ENCODE measurements at regions not wholly inside any gene's neighbourhood (a gene's known extent, or its start where the extent isn't known, plus 50 kb on each side); places are given as distances from the start of the nearest gene placed in this dataset.

- TF ChIP-seq, protein P1, sequence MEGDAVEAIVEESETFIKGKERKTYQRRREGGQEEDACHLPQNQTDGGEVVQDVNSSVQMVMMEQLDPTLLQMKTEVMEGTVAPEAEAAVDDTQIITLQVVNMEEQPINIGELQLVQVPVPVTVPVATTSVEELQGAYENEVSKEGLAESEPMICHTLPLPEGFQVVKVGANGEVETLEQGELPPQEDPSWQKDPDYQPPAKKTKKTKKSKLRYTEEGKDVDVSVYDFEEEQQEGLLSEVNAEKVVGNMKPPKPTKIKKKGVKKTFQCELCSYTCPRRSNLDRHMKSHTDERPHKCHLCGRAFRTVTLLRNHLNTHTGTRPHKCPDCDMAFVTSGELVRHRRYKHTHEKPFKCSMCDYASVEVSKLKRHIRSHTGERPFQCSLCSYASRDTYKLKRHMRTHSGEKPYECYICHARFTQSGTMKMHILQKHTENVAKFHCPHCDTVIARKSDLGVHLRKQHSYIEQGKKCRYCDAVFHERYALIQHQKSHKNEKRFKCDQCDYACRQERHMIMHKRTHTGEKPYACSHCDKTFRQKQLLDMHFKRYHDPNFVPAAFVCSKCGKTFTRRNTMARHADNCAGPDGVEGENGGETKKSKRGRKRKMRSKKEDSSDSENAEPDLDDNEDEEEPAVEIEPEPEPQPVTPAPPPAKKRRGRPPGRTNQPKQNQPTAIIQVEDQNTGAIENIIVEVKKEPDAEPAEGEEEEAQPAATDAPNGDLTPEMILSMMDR (IDR thresholded peaks at IDR 0.05; ENCODE audit: insufficient read depth, low read depth, low read length, missing control alignments): no peak
- DNase-seq (ENCODE audit: low read depth): no peak
- H3K4me3 ChIP-seq (ENCODE audit: low read depth, low read length): no peak overlapping the region
Measured at GRCh38 chr2:134163336-134163735, 90.5 kb upstream of the MGAT5 start.

- TF ChIP-seq, protein P1 (IDR thresholded peaks at IDR 0.05; ENCODE audit: insufficient read depth, low read depth, low read length, missing control alignments): no peak
- DNase-seq (ENCODE audit: low read depth): no peak
- no peak overlapping the region for H3K4me3 ChIP-seq (ENCODE audit: low read depth, low read length)
Measured at GRCh38 chr2:134164306-134164705, 89.6 kb upstream of the MGAT5 start.

GRCh38 chr2:134167015-134167414, 86.9 kb upstream of the MGAT5 start:
- no peak overlapping the region for H3K4me3 ChIP-seq (ENCODE audit: low read depth, low read length)
- no peak for DNase-seq (ENCODE audit: low read depth)
- TF ChIP-seq, protein P1 (IDR thresholded peaks at IDR 0.05; ENCODE audit: insufficient read depth, low read depth, low read length, missing control alignments): no peak

DNA sequence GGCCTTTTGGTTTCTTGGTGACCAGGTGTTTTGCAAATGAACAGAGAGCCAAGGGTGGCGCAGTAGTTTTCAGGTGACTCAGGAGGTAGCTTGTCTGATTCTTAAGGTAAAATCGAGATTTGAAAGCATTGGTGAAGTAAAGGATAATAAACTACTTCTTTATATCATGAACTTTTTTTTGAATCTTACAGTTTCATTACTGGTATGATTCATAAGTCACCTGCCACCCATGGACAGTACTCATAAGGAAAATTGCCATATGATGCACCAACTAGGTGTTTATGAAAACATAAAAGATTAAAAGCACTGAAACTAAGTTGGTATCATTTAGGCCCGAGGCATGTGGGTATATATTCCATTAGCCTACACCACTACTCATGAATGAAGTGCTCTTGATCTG, 84.1 kb upstream of the MGAT5 start:
- TF ChIP-seq, protein P1 (IDR thresholded peaks at IDR 0.05; ENCODE audit: insufficient read depth, low read depth, low read length, missing control alignments): no peak
- H3K4me3 ChIP-seq (ENCODE audit: low read depth, low read length): no peak overlapping the region
- DNase-seq (ENCODE audit: low read depth): peak; percentile 65

DNA sequence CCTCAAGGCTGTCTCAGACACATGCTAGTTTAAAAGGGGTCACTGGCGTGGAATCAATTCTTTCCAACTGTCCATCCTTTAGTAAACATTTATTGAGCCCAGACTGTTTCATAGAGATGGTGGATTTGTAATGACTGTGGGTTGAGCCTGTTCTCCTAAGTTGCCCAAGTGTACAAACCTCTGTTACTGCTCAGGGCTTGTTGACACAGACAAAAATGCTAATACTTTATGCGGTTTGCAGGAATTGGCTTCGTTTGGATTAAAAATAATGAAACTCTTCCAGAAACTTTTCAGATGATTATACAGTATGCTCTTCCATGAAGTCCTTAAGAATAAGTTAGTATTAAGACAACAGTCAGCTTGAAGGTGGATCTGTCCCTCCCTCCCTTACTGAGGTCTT, 83.6 kb upstream of the MGAT5 start:
- TF ChIP-seq, protein P1 (IDR thresholded peaks at IDR 0.05; ENCODE audit: insufficient read depth, low read depth, low read length, missing control alignments): no peak
- H3K4me3 ChIP-seq (ENCODE audit: low read depth, low read length): no peak overlapping the region
- DNase-seq (ENCODE audit: low read depth): no peak

DNA sequence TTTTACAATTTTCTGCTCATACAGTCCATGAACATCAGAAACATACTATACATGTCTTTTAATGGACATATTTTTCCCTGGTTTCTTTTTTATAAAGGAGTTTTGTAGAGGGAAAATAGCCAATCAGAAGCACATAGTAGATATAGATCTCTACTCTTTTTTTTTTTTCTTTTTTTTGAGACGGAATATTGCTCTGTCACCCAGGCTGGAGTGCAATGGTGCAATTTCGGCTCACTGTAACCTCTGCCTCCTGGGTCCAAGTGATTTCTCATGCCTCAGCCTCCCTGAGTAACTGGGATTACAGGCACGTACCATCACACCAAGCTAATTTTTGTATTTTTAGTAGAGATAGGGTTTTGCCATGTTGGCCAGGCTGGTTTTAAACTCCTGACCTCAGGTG, 83.2 kb upstream of the MGAT5 start:
- no peak for DNase-seq (ENCODE audit: low read depth)
- no peak overlapping the region for H3K4me3 ChIP-seq (ENCODE audit: low read depth, low read length)
- TF ChIP-seq, protein P1 (IDR thresholded peaks at IDR 0.05; ENCODE audit: insufficient read depth, low read depth, low read length, missing control alignments): no peak

GRCh38 chr2:134173338-134174016, 80.4 kb upstream of the MGAT5 start:
- TF ChIP-seq, protein P1 (IDR thresholded peaks at IDR 0.05; ENCODE audit: insufficient read depth, low read depth, low read length, missing control alignments): no peak
- no peak overlapping the region for H3K4me3 ChIP-seq (ENCODE audit: low read depth, low read length)
- no peak for DNase-seq (ENCODE audit: low read depth)

Data from GM12865 (cell line).